ENCODE measurements at regions not wholly inside any gene's neighbourhood (a gene's known extent, or its start where the extent isn't known, plus 50 kb on each side); places are given as distances from the start of the nearest gene placed in this dataset.

DNA sequence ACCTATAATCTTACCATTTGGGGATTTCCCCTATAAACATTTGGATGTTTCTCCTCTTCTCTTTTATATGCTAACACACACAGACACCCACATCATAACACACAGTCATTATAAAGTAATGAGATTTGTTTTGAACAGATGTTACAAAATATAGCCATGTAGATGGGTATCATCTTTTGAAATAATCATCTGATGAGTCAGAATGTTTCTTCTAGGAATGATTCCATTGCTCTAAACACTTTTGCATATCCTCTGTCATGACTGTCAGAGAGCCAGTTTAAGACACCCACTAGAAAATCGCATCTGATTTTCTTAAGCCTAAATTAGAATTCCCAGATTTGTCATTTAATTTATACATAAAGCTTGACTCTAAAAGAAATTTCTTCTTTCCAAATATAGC, 442.6 kb downstream of the CMPK2 start:
- no peak overlapping the region for H3K27ac ChIP-seq
- DNase-seq (ENCODE audit: low read depth, low spot score), result no peak

DNA sequence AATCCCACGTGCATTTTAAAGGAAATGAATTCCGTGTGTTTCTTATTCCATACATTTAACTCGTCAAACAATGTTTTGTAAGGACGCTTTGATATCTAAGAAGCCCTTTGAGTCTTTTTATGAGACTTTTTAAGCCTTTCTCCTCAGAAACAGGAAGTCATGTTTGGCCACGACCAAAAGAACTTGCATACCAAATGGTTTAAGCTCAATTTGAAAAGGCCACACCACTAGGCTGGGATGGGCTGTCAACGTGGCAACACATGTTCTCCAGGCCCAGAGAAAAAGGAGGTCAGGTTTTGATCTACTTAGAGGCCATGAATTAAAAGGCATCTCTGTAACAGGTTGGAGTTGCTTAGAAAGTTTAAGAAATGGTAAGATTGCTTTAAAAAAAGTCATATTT, 441.8 kb downstream of the CMPK2 start:
- DNase-seq (ENCODE audit: low read depth, low spot score), result no peak

DNA sequence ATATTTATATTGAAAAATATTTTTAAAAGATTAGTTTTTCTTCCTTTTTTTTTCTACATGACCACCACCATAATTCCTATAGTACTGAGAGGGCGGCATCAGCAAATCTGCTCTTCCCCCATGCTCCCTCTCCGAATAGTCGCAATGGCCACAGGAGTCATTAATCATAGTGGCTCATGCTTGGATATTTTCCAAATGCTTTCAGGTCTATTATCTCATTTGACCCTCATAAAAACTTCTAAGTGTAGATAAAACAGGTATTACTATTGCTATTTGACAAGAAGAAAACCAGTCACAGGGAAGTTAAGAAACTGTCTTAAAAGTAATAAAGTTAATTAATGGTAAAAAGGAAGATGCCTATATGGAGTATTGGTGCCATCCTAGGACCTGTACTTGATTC, 440.7 kb downstream of the CMPK2 start:
- DNase-seq (ENCODE audit: low read depth, low spot score), result no peak

More for the DNA sequence above, 441.8 kb downstream of the CMPK2 start:
- H3K27ac ChIP-seq, result no peak overlapping the region

DNA sequence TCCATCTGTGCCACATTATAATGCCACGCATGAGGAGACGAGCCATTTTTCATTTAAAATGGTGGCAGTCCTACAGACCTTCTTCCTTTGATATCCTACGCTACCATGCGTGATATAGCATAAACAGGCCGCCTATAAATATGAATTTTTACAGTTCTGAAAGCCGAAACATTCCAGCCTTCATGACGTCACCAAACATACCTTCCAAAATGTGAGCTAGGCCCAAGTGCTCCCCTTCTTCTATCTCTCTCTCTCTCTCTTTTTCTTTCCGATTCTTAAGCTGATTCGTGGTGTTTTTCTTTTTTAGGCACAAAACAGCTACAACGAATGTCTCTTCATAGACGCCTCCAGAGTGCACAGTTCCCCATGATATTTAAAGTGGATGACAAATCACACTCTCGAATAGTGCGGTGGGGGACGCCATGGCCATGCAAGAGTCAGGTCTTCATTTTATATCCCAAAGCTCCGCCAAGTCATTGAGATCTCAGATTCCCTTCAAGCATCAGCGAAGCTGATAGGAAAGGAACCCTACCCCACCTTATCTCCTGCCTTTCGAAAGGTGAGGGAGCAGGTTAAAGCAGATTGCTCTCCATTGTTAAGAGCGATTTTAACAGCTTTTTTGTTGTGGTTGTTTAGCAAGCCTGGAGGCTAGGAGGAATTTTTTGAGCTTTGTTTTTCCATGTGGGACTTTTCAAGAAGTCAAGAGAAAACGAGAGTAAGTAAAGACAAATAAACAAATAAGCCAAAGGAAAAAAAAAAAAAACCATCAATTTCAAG, 436.3 kb downstream of the CMPK2 start:
- no peak for DNase-seq (ENCODE audit: low read depth, low spot score)
- H3K27ac ChIP-seq, result no peak overlapping the region

More for the DNA sequence above, 440.7 kb downstream of the CMPK2 start:
- H3K27ac ChIP-seq, result no peak overlapping the region

DNA sequence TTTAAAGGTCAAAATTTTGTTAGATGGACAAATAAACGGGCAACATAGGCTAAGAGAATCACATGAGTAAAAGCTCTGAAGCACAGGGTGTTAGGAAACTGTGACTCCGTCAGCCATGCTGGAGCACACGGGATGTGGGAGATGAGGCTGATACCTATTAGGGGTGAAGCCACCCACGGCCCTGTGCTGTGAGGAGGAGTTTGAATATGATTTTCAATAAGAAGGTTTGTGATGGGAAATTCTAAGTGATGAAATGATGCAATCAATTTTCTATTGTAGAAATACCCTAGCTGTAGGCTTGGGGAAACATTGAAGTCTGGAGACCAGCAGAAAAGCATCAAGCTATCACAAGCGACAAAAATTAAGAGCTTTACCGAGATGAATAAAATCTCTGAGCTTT, 431.3 kb downstream of the CMPK2 start:
- DNase-seq (ENCODE audit: low read depth, low spot score), result no peak
- H3K27ac ChIP-seq, result no peak overlapping the region

DNA sequence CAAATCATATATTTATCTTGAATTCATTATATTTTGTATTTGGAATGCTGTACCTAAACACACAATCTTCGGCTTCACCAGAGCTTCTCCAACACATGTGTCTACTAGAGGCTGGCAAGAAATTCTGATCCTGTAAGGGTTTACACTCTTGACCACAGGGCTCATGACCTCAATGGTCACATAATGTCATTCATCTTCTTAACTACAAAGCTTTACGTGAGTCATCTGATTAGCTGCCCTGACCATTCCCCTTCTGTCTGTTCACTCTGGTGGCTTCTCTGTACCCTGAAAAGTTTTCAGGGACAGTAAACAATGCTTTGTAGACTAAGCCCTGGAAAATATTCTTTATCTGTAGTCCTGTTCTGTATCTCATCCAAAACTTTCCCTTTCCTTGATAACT, 423.9 kb downstream of the CMPK2 start:
- DNase-seq (ENCODE audit: low read depth, low spot score), result no peak
- H3K27ac ChIP-seq, result no peak overlapping the region

DNA sequence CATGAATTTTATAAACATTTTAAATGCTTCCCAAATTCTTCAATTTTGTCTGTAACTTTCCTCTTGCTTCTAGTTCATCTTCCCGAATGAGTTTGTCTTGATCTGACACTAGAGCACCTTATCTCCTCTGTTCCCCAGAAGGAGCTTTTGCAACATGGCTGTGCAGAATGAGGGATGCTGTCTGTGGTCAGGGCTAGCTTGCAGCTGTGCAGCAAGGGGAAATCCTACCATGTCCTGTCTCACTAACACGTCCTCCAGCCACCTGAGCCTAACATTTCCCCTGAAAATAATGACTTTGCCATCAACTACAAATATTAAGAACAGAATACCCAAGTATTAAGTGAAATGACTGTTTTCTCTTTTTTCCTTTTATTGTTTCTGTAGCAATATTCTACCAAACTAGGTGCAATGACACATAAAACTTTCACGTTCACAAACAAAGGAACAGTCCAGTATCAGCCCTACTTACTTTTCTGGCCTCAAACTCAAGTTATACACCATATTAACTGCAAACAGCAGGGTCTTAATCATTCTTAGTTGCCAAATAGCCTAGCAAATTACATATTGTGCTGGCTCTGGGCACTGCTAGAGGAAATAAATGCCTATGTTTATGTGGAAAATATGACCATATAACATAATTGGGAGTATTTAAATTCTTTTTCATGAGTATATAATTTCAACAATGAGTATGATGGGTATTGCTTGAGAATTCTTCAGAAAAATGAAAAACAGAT, 423.3 kb downstream of the CMPK2 start:
- H3K27ac ChIP-seq, result no peak overlapping the region
- DNase-seq (ENCODE audit: low read depth, low spot score), result no peak

DNA sequence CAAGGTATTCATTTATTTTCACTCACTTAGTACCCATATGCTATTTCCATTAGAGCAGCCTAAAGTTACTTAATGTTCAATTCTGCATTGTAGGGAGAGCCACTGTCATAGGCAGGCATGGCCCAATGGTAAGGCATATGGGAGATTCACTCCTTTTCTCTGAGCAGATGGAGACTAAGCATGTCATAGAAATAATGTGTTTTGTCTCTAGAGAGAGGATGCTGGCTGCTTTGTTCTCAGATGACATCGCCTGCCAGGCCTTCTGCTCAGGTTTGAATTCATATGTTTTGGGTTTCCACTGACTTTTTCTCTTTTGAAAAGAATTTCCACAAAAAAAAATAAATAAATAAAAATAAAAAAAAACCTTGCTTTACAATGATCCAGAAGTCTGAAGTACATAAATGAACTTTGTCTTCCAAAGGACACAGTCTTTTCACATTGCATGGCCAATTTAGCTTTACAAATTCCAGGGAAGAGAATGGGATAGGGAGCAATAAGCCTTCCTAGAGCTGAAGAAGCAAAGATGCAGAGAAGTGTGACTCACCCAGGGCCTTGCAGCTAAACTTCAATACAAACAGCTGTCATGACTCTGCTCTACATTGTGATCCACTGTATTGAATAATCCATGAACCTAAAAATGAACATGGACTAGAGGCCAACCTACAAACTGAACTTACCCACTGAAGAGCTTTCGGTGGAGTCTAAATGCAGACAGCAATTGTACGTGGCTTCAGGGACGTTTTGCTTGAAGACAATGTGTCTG, 422.5 kb downstream of the CMPK2 start:
- DNase-seq (ENCODE audit: low read depth, low spot score), result no peak
- H3K27ac ChIP-seq, result no peak overlapping the region

DNA sequence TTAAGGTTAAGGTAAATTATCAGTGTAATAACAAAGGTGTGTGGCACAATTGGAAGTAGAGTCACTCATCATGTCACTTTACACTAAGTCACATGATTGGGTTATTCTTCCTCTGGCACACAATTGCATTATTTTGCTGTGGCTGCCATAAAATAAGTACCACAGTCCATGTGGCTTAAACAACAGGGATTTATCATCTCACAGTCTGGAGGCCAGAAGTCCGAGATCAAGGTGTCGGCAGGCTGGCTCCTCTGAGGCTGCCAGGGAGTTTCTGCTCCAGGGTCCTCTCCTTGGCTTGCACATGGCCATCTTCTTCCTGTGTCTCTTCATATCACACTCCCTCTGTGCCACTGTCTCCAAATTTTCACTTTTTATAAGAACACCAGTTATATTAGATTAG, 421.2 kb downstream of the CMPK2 start:
- H3K27ac ChIP-seq, result no peak overlapping the region
- DNase-seq (ENCODE audit: low read depth, low spot score), result no peak

DNA sequence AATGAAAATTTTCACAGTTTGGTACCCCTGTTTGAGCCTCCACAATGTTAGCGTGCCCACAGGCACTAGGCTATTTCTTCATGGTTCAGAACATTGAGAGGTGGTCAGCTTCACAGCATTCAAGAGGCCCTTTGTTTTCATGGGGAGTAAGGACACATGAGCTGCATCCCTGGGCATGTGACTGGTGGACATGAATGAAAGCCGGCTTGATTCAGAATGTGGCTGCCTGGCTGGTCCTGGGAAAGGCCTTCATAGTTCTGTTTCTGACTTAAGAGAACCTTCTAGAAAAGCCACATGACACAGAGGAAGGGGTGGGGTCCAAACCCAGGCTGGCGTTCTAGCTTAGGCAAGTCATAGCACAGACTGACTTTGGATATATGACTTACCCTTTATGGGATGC, 420.6 kb downstream of the CMPK2 start:
- H3K27ac ChIP-seq, result no peak overlapping the region
- no peak for DNase-seq (ENCODE audit: low read depth, low spot score)

DNA sequence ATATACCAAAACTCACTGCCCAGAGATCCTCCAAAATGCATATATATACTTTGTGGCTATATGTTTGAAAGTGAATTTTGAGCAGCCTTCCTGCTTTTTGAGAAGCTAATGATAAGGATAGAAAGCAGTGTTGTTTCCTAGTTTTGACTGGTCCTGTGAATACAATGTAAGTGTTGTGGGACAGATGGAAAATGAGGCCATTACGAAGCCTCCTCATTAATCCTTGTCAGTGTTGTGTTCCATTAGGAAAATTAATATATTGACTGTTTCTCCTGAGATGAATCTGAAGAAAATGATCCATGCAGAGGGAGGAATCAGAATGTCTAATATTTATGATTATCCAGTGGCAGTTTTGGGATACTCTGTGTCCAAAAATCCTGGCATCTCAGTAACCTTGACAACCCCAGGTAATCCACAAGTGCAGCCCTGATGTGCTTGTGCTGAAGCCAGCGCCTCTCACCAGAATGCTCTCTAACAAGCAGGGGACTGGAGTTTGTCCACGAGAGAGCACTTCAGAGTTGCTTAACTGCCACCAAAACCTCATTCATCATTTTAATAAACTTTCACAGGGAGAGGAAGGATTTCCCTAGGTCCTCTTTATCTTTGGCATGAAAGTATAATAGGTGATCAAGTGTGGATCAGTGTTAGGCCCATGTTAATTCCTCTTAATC, 418.6 kb downstream of the CMPK2 start:
- no peak overlapping the region for H3K27ac ChIP-seq
- no peak for DNase-seq (ENCODE audit: low read depth, low spot score)

DNA sequence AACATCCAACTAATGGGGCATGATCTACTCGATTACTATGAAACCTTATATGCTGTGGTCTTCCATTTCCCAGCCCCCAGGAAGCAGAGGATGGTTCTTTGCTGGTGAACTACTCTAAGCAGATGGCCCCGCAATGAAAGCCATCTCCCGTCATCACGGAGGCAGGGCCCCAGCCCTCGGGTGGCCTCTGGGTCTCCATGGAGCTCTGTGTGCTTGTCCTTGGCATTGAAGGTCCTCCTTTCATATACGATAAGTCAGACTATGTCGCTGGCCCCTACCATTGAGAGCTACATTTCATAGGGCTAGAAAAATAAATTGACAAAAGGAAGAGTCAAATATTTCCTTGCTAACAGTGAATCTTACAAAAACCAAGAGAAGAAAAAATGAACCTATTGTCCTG, 416.8 kb downstream of the CMPK2 start:
- no peak overlapping the region for H3K27ac ChIP-seq
- no peak for DNase-seq (ENCODE audit: low read depth, low spot score)

DNA sequence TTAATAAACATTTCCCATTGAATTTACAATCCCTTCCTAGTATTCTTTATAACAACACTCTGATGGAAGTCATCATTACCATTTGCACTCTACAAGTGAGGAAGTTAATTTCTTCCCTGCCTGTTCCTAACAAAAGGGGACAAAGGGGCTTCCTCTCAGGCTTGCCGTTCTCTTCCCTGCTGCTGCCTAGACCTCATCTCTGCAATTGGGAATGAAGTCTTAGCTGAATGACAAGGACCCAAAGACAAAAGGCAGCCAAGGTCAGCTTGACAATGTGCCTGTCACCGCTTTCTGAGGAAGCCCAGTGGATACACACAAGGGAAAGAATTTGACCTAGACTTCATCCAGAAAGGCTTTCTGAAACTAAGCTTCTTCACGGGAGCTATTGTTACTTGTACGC, 416.4 kb downstream of the CMPK2 start:
- DNase-seq (ENCODE audit: low read depth, low spot score), result no peak
- no peak overlapping the region for H3K27ac ChIP-seq

DNA sequence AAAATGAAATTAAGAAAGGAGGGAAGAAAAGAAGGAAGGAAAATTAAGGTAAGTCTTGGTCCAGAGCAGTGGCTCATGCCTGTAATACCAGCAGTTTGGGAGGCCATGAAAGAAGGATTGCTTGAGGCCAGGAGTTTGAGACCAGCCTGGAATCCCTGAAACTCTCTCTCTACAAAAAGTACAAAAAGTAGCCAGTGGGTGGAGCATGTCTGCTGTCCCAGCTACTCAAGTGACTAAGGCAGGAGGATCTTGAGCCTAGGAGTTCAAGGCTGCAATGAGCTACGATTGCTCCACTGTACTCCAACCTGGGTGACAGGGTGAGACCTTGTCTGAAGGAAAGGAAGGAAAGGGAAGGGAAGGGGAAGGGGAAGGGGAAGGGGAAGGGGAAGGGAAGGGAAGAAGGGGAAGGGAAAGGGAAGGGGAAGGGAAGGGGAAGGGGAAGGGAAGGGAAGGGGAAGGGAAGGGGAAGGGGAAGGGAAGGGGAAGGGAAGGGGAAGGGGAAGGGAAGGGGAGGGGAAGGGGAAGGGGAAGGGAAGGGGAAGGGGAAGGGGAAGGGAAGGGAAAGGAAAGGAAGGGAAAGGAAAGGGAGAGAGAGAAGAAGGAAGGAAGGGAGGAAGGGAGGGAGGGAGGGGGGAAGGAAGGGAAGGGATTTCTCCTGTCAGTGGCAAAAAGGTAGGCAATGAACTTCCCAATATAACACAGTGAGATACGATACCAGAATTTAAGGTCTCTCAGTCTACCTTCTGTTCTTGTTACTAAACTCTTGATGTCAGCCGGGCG, 412.8 kb downstream of the CMPK2 start:
- no peak for DNase-seq (ENCODE audit: low read depth, low spot score)
- H3K27ac ChIP-seq, result no peak overlapping the region

DNA sequence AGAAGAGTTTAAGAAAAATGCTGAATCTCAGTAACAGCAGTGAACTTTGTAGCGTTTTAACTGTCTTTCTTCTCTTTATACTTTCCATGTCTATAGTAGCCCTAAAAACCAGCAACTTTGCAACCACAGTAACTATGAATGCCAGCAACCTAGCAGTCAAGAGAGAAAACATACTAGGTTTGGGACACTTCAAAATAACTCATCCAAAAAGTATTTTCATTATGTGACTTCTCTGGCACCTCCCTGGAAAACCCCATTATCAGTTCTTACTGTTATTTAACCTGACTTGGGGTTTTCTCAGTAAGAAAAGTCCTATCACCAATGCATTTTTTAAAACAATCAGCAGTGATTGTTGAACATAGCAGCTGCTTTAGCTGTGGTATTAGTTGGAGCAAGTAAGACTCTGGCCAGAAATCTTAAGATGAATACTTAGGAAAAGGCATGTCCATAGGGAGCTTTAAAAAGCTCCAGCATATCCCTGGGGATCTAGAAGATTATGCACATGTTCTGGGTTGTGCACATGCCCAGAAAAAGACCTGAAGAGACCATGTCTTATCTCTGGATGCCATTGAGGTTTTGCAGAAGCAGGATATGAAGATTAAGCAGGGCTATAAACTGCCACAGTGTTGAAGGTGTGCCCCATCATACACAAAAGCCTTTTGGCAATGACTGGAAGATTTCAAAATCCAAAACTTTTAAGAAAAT, 411.3 kb downstream of the CMPK2 start:
- no peak for DNase-seq (ENCODE audit: low read depth, low spot score)
- H3K27ac ChIP-seq, result no peak overlapping the region

DNA sequence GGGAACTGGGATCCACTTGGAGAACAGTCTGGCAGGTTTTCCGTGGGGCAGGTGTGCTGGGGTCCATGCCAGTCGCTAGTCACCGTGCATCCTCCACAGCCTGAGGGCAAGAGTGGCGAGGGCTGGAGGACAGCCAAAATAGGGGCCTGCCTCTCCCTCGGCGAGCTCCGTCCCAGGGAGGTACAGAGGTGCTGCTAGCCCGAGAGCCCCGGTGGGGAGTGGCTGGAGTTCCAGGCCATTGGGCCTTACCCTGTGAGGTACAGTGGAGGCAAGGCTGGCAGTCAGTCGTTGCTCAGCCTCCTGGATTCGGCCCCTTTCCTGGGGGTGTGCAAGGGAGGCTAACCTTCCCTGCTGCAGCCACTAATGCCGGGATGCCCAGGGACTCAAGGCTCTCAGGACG, 406.6 kb downstream of the CMPK2 start:
- H3K27ac ChIP-seq, result no peak overlapping the region
- no peak for DNase-seq (ENCODE audit: low read depth, low spot score)

DNA sequence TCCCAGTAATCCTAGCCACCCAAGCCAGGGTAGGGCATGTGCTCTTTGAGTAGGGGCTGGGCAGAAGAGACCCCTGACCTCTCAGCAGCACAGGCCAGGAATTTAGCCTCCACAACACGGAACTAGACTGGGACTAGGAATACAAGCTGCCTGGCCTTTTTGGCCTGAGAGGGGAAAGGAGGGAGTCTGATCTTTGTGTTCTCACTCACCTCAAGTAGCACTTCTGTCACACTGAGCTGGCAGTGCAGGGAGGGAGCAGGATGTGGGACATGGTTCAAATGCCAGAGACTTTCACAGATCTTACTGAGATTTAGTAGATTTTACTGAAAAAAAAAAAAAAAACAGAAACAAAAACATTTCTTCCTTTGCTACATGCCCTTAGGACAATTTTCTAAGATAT, 395.2 kb downstream of the CMPK2 start:
- DNase-seq (ENCODE audit: low read depth, low spot score), result no peak
- no peak overlapping the region for H3K27ac ChIP-seq

DNA sequence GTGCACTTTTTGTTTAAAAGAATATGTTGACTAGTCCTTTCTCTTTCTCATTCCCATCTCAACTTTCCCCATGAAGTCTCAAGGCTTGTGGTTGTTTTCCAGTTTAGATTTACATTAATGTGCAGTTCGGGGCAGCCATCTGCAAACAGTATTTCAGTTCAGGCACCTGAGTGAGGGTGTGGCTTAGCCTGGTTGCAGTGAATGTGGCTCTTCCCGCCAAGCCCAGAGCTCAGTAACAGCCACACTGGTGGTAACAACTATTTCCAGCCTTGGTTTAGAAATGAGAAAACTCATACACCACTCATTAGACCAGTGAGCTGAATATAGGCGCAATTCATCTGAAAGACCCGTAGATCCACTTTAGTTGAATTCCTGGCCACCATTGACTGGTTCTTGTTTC, 394.3 kb downstream of the CMPK2 start:
- no peak overlapping the region for H3K27ac ChIP-seq
- DNase-seq (ENCODE audit: low read depth, low spot score), result no peak
